PC-9 (cell line): ENCODE measurements at regions not wholly inside any gene's neighbourhood (a gene's known extent, or its start where the extent isn't known, plus 50 kb on each side); places are given as distances from the start of the nearest gene placed in this dataset.

Source experiments
- BruUV-seq: library from RNA; stranded (reverse); fragments of 400-500 nt; replicated peaks from 2 replicates; lab custom pipeline; 2021; lab: Mats Ljungman, UMichigan
- CTCF ChIA-PET: fragments of 300-600 bp; sonication (Branson Sonifier 250); formaldehyde crosslinking; loops from one replicate; lab custom pipeline; 2022; ENCODE audit warnings: antibody characterized with exemption; lab: Charles Lee
- POLR2A ChIA-PET: fragments of 300-600 bp; sonication (Branson Sonifier 250); formaldehyde crosslinking; loops from one replicate; lab custom pipeline; 2022; ENCODE audit warnings: antibody characterized with exemption; ENCODE audit not compliant: unreplicated experiment; lab: Charles Lee
- DNase-seq, 2 experiments: peaks; one replicate each; pipeline versions ENCODE4 v3.0.0 to v3.0.0-alpha.2; 2015 to 2022; ENCODE audit warnings: mixed read lengths in 1 of 2
- H2AFZ ChIP-seq: fragments of 200-600 bp; sonication (generic); 2 replicates; pipeline ENCODE4 v1.8.1; 2017; ENCODE audit warnings: antibody characterized with exemption
- H3F3A ChIP-seq: fragments of 200-600 bp; sonication (generic); 2 replicates; pipeline ENCODE4 v1.8.1; 2017; ENCODE audit warnings: antibody characterized with exemption, mild to moderate bottlenecking, low read depth; ENCODE audit not compliant: insufficient read depth
- H3K27ac ChIP-seq: fragments of 200-600 bp; sonication (generic); 2 replicates; pipeline ENCODE4 v1.6.1; 2016; ENCODE audit warnings: mixed run types
- H3K27me3 ChIP-seq: fragments of 200-600 bp; sonication (generic); 2 replicates; pipeline ENCODE4 v1.6.1; 2016; ENCODE audit warnings: low read depth, mixed run types; ENCODE audit not compliant: insufficient read depth
- H3K36me3 ChIP-seq: fragments of 200-600 bp; sonication (generic); 2 replicates; pipeline ENCODE4 v1.6.1; 2016; ENCODE audit warnings: low read depth, mixed run types
- H3K4me1 ChIP-seq: fragments of 200-600 bp; sonication (generic); replicated peaks from 2 replicates; pipeline ENCODE4 v1.6.1; 2016; ENCODE audit warnings: mixed run types; ENCODE audit not compliant: insufficient read depth
- H3K4me2 ChIP-seq: fragments of 200-600 bp; sonication (generic); 2 replicates; pipeline ENCODE4 v1.6.1; 2017; ENCODE audit warnings: mixed run types
- H3K4me3 ChIP-seq: fragments of 200-600 bp; sonication (generic); 2 replicates; pipeline ENCODE4 v1.6.1; 2016; ENCODE audit warnings: mixed run types
- H3K79me2 ChIP-seq: fragments of 200-600 bp; sonication (generic); 2 replicates; pipeline ENCODE4 v1.6.1; 2017; ENCODE audit warnings: low read depth, mixed run types
- H3K9me2 ChIP-seq: fragments of 200-600 bp; sonication (generic); 2 replicates; pipeline ENCODE4 v1.8.1; 2017; ENCODE audit warnings: mild to moderate bottlenecking; ENCODE audit not compliant: insufficient read depth
- H3K9me3 ChIP-seq: fragments of 200-600 bp; sonication (generic); 2 replicates; pipeline ENCODE4 v1.8.1; 2016; ENCODE audit warnings: low read depth; ENCODE audit not compliant: insufficient read depth
- H4K20me1 ChIP-seq: fragments of 200-600 bp; sonication (generic); 2 replicates; pipeline ENCODE4 v1.8.1; 2017; ENCODE audit not compliant: insufficient read depth
- EZH2 ChIP-seq: fragments of 200-600 bp; sonication (generic); IDR thresholded peaks from 2 replicates; pipeline ENCODE4 v1.8.0; 2017; ENCODE audit warnings: antibody characterized with exemption, low read depth
- intact Hi-C: fragments of 100-400 bp; cut with micrococcal nuclease; formaldehyde crosslinking; loops from one replicate; pipeline ENCODE4 v1.10.0; 2022; ENCODE audit not compliant: unreplicated experiment
- TF ChIP-seq, protein P1 (sequence below): fragments of 200-600 bp; sonication (generic); conservative IDR thresholded peaks from 2 replicates; pipeline ENCODE4 v1.6.1; 2017; ENCODE audit warnings: mixed run types, antibody characterized with exemption, mild to moderate bottlenecking, moderate library complexity

DNA sequence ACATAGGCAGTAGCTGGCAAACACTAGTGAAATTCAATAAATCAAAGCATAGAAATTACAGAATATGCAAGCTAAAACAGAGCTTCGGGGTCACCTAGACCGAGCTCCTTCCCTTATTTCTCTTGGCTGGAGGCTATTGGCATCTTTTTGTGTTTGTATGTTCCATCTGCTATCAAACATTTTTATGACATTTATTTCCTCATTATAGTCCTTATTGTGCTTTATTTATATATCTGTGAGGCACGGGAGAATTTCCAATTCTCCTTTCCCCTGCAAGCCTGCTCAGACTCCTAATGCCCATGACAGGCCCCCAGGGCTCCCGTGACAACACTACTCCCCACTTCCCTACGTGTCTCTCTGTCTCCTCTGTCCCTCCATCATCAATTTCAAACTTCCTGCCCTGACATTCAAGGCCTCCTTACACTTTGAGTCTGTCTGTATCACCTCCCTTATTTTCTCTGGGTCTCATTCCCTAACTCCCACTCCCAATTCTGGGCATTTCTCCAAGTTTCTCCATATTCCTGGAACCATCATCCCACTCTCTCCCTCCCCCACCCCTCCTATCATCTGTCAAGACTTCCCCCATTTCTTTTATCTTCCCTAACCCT lies 316.9 kb downstream of the OSR1 start:
- POLR2A ChIA-PET: no interaction called here
- no peak for TF ChIP-seq EZH2
- TF ChIP-seq, protein P1, sequence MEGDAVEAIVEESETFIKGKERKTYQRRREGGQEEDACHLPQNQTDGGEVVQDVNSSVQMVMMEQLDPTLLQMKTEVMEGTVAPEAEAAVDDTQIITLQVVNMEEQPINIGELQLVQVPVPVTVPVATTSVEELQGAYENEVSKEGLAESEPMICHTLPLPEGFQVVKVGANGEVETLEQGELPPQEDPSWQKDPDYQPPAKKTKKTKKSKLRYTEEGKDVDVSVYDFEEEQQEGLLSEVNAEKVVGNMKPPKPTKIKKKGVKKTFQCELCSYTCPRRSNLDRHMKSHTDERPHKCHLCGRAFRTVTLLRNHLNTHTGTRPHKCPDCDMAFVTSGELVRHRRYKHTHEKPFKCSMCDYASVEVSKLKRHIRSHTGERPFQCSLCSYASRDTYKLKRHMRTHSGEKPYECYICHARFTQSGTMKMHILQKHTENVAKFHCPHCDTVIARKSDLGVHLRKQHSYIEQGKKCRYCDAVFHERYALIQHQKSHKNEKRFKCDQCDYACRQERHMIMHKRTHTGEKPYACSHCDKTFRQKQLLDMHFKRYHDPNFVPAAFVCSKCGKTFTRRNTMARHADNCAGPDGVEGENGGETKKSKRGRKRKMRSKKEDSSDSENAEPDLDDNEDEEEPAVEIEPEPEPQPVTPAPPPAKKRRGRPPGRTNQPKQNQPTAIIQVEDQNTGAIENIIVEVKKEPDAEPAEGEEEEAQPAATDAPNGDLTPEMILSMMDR: no peak

DNA sequence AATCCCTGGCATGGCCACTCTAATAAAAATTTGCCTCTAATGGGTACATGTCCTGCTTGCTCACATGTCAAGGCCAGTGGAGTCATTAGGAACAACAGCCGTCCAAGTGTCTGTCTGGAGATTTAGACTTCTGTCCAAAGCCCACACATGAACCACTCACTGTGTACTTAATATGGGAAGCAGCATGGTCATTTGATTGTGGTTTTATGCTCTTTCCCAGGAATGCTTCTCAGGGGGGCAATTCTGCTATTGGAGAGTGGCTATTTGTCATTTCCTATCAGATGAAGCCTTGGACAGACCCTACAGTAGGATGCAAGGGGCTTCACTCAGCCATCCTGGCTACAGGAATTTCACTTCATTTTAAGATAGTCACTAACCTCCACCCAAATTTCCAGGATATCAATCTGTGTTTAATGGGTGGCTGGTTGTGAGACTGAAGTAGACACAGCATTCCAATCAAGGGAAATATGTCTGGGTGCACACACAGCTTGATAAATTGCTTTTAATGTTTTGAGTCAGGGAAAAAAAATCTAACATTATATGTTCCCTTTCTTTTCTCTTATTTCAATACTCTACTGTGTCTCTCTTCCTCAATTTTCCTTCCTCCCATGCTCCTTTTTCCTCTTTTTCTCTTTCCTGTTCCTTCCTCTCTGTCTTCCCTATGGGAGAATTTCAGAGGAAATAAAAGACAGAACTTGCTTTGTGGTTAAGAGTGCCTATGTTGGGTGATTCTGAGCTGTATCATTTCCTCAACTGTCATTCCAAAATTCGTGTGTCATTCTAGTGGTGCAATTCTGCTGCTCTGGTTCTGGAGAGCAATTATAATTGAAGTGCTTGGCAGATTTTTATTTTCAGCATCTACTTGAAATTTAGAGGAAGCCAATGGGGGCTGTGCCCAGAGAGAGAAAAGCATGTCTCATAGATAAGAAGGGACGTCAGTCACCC lies 320.1 kb downstream of the OSR1 start:
- Histone ChIP-seq H3F3A (no peaks in the 10 kb centered on the region), H3K36me3 (no peaks in the 10 kb centered on the region), H3K9me2 (no peaks in the 10 kb centered on the region), H3K4me2 (0 out of 2 replicates have a peak overlapping the region, but pooled peaks have one; percentile 5), H3K27ac (no peak overlapping the region), H3K79me2 (no peaks in the 10 kb centered on the region), H3K4me3 (no peak overlapping the region), H3K27me3 (no peaks in the 10 kb centered on the region), H4K20me1 (no peaks in the 10 kb centered on the region), H2AFZ (no peak overlapping the region), H3K9me3 (no peaks in the 10 kb centered on the region), H3K4me1 (peaks cover 11% of the 10 kb centered on the region; the same call in 1 of the 2 replicates)
- DNase-seq: no peak
- ChIA-PET POLR2A (interaction anchor here (0.6 kb wide), 1 partner anchor 1083 kb away, joined by 3 read pairs; no protein-coding TSS in a partner anchor), CTCF (no interaction called here)
- TF ChIP-seq EZH2: no peak
- TF ChIP-seq, protein P1: no peak
- no TSS peak for BruUV-seq
- intact Hi-C loops: no loop called here

More for the DNA sequence above, 316.9 kb downstream of the OSR1 start:
- Histone ChIP-seq H3K4me2 (no peak overlapping the region), H4K20me1 (no peaks in the 10 kb centered on the region), H3K36me3 (no peaks in the 10 kb centered on the region), H3K4me3 (no peak overlapping the region), H3K79me2 (no peaks in the 10 kb centered on the region), H3F3A (no peaks in the 10 kb centered on the region), H3K4me1 (peaks cover 11% of the 10 kb centered on the region; the same call in 1 of the 2 replicates), H3K9me3 (no peaks in the 10 kb centered on the region), H3K27me3 (no peaks in the 10 kb centered on the region), H3K9me2 (no peaks in the 10 kb centered on the region), H3K27ac (no peak overlapping the region), H2AFZ (no peak overlapping the region)
- BruUV-seq: no TSS peak
- CTCF ChIA-PET: no interaction called here
- intact Hi-C loops: no loop called here
- DNase-seq: no peak

DNA sequence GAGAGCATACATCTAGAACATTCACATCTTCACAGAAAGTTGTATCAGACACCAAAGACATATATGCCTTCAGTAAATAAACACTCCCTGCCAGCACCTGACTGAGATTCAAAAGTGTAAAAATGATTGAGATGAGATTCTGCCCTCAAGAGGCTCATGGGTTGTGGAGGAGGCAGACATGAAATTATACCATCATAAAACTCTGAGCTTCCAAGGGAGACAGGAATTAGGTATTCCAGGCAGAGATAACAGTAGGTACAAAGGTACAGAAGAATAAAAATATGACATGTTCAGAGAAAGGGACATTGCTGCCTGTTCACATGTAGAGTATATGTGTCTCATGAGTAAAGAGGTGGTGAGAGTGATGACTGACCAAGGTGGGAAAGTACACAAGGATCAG lies 322.3 kb downstream of the OSR1 start:
- no peak overlapping the region for H2AFZ ChIP-seq
- TF ChIP-seq EZH2: no peak
- TF ChIP-seq, protein P1: no peak
- H3K36me3 ChIP-seq: no peaks in the 10 kb centered on the region
- BruUV-seq: no TSS peak
- no peaks in the 10 kb centered on the region for H3K27me3 ChIP-seq
- no peaks in the 10 kb centered on the region for H4K20me1 ChIP-seq
- H3K9me2 ChIP-seq: no peaks in the 10 kb centered on the region
- DNase-seq: no peak
- no peak overlapping the region for H3K4me3 ChIP-seq
- H3K9me3 ChIP-seq: no peaks in the 10 kb centered on the region
- H3K79me2 ChIP-seq: no peaks in the 10 kb centered on the region
- peaks cover 11% of the 10 kb centered on the region; the same call in 1 of the 2 replicates for H3K4me1 ChIP-seq
- CTCF ChIA-PET: no interaction called here
- no peak overlapping the region for H3K27ac ChIP-seq
- no peak overlapping the region for H3K4me2 ChIP-seq
- H3F3A ChIP-seq: no peaks in the 10 kb centered on the region
- POLR2A ChIA-PET: interaction anchor here (0.6 kb wide), 1 partner anchor 37 kb away, joined by 8 read pairs; no protein-coding TSS in a partner anchor
- intact Hi-C loops: no loop called here
